ENCODE measurements at regions not wholly inside any gene's neighbourhood (a gene's known extent, or its start where the extent isn't known, plus 50 kb on each side); places are given as distances from the start of the nearest gene placed in this dataset.
"Not testable (repeated sequence)": the region's sequence is repeated elsewhere in the genome, so short reads cannot be mapped to it uniquely, and the experiment has no call there.

- no peak for DNase-seq
These were observed 198.8 kb downstream of the HIPK3 start for GRCh38 chr11:33455867-33456463.

GRCh38 chr11:33454264-33454663, 197.1 kb downstream of the HIPK3 start:
- no peak for DNase-seq

- DNase-seq = no peak
These were observed 195.8 kb downstream of the HIPK3 start for GRCh38 chr11:33452836-33453624.

- DNase-seq = no peak
These were observed 194.2 kb downstream of the HIPK3 start for GRCh38 chr11:33451364-33451763.

- no peak for DNase-seq
These were observed 192.6 kb downstream of the HIPK3 start for GRCh38 chr11:33449798-33450197.

GRCh38 chr11:33448461-33449130, 191.4 kb downstream of the HIPK3 start:
- DNase-seq = no peak

GRCh38 chr11:33445761-33446161, 188.6 kb downstream of the HIPK3 start:
- DNase-seq = no peak

GRCh38 chr11:33444835-33445594, 187.8 kb downstream of the HIPK3 start:
- DNase-seq = no peak

- DNase-seq = no peak
These were observed 186.5 kb downstream of the HIPK3 start for GRCh38 chr11:33443684-33444083.

- DNase-seq = no peak
These were observed 181.1 kb downstream of the HIPK3 start for GRCh38 chr11:33438301-33438700.

- no peak for DNase-seq
These were observed 180.3 kb downstream of the HIPK3 start for GRCh38 chr11:33437529-33437928.

- no peak for DNase-seq
These were observed 178.0 kb downstream of the HIPK3 start for GRCh38 chr11:33435216-33435615.

- DNase-seq = no peak
These were observed 177.1 kb downstream of the HIPK3 start for GRCh38 chr11:33434294-33434693.

- DNase-seq = not testable (repeated sequence)
These were observed 171.3 kb downstream of the HIPK3 start for GRCh38 chr11:33428435-33428834.

GRCh38 chr11:33420959-33421566, 163.9 kb downstream of the HIPK3 start:
- no peak for DNase-seq

- no peak for DNase-seq
These were observed 162.7 kb downstream of the HIPK3 start for GRCh38 chr11:33419924-33420323.

- DNase-seq = no peak
These were observed 159.9 kb downstream of the HIPK3 start for GRCh38 chr11:33417121-33417520.

GRCh38 chr11:33413301-33413700, 156.1 kb downstream of the HIPK3 start:
- no peak for DNase-seq

- no peak for DNase-seq
These were observed 155.1 kb downstream of the HIPK3 start for GRCh38 chr11:33412241-33412640.

GRCh38 chr11:33411751-33412150, 154.6 kb downstream of the HIPK3 start:
- no peak for DNase-seq

- DNase-seq = no peak
These were observed 153.0 kb downstream of the HIPK3 start for GRCh38 chr11:33410086-33410765.
